GM12892 (cell line): ENCODE measurements at regions not wholly inside any gene's neighbourhood (a gene's known extent, or its start where the extent isn't known, plus 50 kb on each side); places are given as distances from the start of the nearest gene placed in this dataset.
"Not testable (repeated sequence)": the region's sequence is repeated elsewhere in the genome, so short reads cannot be mapped to it uniquely, and the experiment has no call there.

Source experiments
- POLR2A ChIP-seq: IDR thresholded peaks from 2 replicates; pipeline ENCODE4 v1.6.1; 2011; ENCODE audit warnings: low read depth, low read length, control low read depth
- POLR2AphosphoS5 ChIP-seq: IDR thresholded peaks from 2 replicates; pipeline ENCODE4 v1.6.1; 2011; ENCODE audit warnings: low read depth, low read length, control low read depth
- TAF1 ChIP-seq: IDR thresholded peaks from 2 replicates; pipeline ENCODE4 v1.6.1; 2011; ENCODE audit warnings: low read depth, mild to moderate bottlenecking, control low read depth, low read length, borderline replicate concordance

DNA sequence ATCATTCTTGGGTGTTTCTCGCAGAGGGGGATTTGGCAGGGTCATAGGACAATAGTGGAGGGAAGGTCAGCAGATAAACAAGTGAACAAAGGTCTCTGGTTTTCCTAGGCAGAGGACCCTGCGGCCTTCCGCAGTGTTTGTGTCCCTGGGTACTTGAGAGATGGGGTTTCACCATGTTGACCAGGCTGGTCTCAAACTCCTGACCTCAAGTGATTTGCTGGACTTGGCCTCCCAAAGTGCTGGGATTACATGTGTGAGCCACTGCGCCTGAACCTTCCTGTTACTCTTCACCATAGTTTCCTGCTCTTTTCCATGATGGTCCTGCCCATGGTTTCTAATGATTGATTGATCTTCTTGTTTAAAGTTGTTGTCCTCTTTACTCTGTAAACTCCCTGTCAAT lies 207.9 kb downstream of the BCAS1 start:
- TF ChIP-seq POLR2A, TAF1, POLR2AphosphoS5: not testable (repeated sequence)
